ENCODE measurements at regions not wholly inside any gene's neighbourhood (a gene's known extent, or its start where the extent isn't known, plus 50 kb on each side); places are given as distances from the start of the nearest gene placed in this dataset.

- no peak for DNase-seq (ENCODE audit: extremely low read depth, insufficient read length)
Observed at GRCh38 chr5:28104080-28104479, 1065.7 kb upstream of the CDH9 start.

DNA sequence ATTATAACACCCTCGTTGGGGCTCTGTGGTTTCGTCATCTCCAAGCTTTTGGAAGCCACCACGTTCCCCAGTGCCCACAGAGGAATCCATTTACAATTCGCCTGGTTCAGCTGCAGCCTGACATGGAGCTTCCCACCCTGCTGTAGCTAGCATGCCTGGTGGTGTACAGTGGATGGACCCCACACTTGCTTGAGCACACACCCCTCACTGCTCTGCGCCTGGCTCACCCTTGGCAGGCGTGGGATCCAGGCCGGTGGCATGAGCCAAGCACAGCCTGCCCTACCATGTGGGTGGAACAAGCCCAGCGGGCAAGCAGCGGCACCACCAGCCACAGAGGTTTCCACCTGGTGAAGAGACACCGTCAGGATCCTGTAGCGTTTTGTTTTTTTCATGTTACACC lies 1045.7 kb upstream of the CDH9 start:
- no peak overlapping the region for H3K4me3 ChIP-seq (replicated peaks; ENCODE audit: low read depth, low read length)
- no peaks in the 10 kb centered on the region for H3K36me3 ChIP-seq (ENCODE audit: control insufficient read depth, insufficient read depth, low read length)
- no peak for DNase-seq (ENCODE audit: extremely low read depth, insufficient read length)
- H3K27me3 ChIP-seq (replicated peaks; ENCODE audit: control insufficient read depth, insufficient read depth, low read length): no peaks in the 10 kb centered on the region
- TF ChIP-seq, protein P1, sequence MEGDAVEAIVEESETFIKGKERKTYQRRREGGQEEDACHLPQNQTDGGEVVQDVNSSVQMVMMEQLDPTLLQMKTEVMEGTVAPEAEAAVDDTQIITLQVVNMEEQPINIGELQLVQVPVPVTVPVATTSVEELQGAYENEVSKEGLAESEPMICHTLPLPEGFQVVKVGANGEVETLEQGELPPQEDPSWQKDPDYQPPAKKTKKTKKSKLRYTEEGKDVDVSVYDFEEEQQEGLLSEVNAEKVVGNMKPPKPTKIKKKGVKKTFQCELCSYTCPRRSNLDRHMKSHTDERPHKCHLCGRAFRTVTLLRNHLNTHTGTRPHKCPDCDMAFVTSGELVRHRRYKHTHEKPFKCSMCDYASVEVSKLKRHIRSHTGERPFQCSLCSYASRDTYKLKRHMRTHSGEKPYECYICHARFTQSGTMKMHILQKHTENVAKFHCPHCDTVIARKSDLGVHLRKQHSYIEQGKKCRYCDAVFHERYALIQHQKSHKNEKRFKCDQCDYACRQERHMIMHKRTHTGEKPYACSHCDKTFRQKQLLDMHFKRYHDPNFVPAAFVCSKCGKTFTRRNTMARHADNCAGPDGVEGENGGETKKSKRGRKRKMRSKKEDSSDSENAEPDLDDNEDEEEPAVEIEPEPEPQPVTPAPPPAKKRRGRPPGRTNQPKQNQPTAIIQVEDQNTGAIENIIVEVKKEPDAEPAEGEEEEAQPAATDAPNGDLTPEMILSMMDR (IDR thresholded peaks at IDR 0.05; ENCODE audit: insufficient read depth, low read length, poor library complexity, severe bottlenecking): no peak

More at GRCh38 chr5:28104080-28104479, 1065.7 kb upstream of the CDH9 start:
- no peaks in the 10 kb centered on the region for H3K27me3 ChIP-seq (replicated peaks; ENCODE audit: control insufficient read depth, insufficient read depth, low read length)
- no peaks in the 10 kb centered on the region for H3K36me3 ChIP-seq (ENCODE audit: control insufficient read depth, insufficient read depth, low read length)
- H3K4me3 ChIP-seq (replicated peaks; ENCODE audit: low read depth, low read length): no peak overlapping the region
- TF ChIP-seq, protein P1 (IDR thresholded peaks at IDR 0.05; ENCODE audit: insufficient read depth, low read length, poor library complexity, severe bottlenecking): no peak

DNA sequence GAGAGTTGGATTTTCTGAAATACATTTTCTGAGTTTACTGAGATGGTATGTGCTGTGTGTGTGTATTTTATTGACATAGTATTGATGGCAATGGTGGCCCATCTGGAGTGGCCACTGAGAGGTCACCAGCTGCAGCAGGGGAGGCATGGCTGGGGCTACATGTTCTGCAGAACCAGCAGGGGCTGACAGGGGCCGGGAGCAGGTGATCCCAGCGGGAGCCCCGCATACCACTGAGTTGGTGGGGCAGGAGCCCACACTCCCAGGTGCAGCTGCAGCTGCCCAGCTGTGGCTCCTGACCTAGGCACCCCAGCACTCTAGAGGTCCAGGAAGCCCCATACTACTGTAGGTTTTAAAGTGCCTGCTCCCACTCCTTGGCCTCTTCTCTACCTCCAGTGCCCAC lies 1044.2 kb upstream of the CDH9 start:
- TF ChIP-seq, protein P1 (IDR thresholded peaks at IDR 0.05; ENCODE audit: insufficient read depth, low read length, poor library complexity, severe bottlenecking): no peak

GRCh38 chr5:28077291-28078240 lies 1039.2 kb upstream of the CDH9 start:
- DNase-seq (ENCODE audit: extremely low read depth, insufficient read length): no peak
- TF ChIP-seq, protein P1 (IDR thresholded peaks at IDR 0.05; ENCODE audit: insufficient read depth, low read length, poor library complexity, severe bottlenecking): no peak
- no peaks in the 10 kb centered on the region for H3K27me3 ChIP-seq (replicated peaks; ENCODE audit: control insufficient read depth, insufficient read depth, low read length)
- H3K4me3 ChIP-seq (replicated peaks; ENCODE audit: low read depth, low read length): no peak overlapping the region
- no peaks in the 10 kb centered on the region for H3K36me3 ChIP-seq (ENCODE audit: control insufficient read depth, insufficient read depth, low read length)

More for the DNA sequence above, 1044.2 kb upstream of the CDH9 start:
- no peak overlapping the region for H3K4me3 ChIP-seq (replicated peaks; ENCODE audit: low read depth, low read length)
- H3K27me3 ChIP-seq (replicated peaks; ENCODE audit: control insufficient read depth, insufficient read depth, low read length): no peaks in the 10 kb centered on the region
- DNase-seq (ENCODE audit: extremely low read depth, insufficient read length): no peak
- H3K36me3 ChIP-seq (ENCODE audit: control insufficient read depth, insufficient read depth, low read length): no peaks in the 10 kb centered on the region

GRCh38 chr5:28066856-28067255 lies 1028.5 kb upstream of the CDH9 start:
- TF ChIP-seq, protein P1 (IDR thresholded peaks at IDR 0.05; ENCODE audit: insufficient read depth, low read length, poor library complexity, severe bottlenecking): no peak
- no peak for DNase-seq (ENCODE audit: extremely low read depth, insufficient read length)
- no peaks in the 10 kb centered on the region for H3K36me3 ChIP-seq (ENCODE audit: control insufficient read depth, insufficient read depth, low read length)

More at GRCh38 chr5:28066856-28067255, 1028.5 kb upstream of the CDH9 start:
- Histone ChIP-seq H3K4me3 (replicated peaks; ENCODE audit: low read depth, low read length) (no peak overlapping the region), H3K27me3 (replicated peaks; ENCODE audit: control insufficient read depth, insufficient read depth, low read length) (no peaks in the 10 kb centered on the region)

All from GM06990 (cell line).